ENCODE measurements at regions not wholly inside any gene's neighbourhood (a gene's known extent, or its start where the extent isn't known, plus 50 kb on each side); places are given as distances from the start of the nearest gene placed in this dataset.

GRCh38 chr3:150091626-150092025 lies 120.9 kb upstream of the PFN2 start:
- Histone ChIP-seq H3K23ac (ENCODE audit: low read depth, low read length) (no peak overlapping the region), H2AK9ac (replicated peaks; ENCODE audit: low read depth, low read length, poor library complexity) (no peak overlapping the region), H3K79me1 (ENCODE audit: low read depth in 1 of 2, low read length in 2 of 2) (no peaks in the 10 kb centered on the region), H3K9me1 (ENCODE audit: insufficient read depth, low read length) (peaks cover 3% of the 10 kb centered on the region; the same call in 1 of the 2 replicates), H3K4ac (ENCODE audit: low read depth, low read length) (no peak overlapping the region), H4K20me1 (ENCODE audit: insufficient read depth, low read length) (no peaks in the 10 kb centered on the region), H3K4me3 (ENCODE audit: insufficient read depth, low read depth, low read length) (no peak overlapping the region), H3K36me3 (ENCODE audit: control insufficient read depth, insufficient read depth, low read length) (no peaks in the 10 kb centered on the region), H3K18ac (ENCODE audit: low read depth, low read length) (no peak overlapping the region), H2BK5ac (ENCODE audit: low read depth, low read length, poor library complexity, severe bottlenecking) (no peak overlapping the region), H2AK5ac (ENCODE audit: low read depth, low read length) (no peak overlapping the region), H3K9ac (ENCODE audit: low read depth, low read length) (no peak overlapping the region), H3K56ac (ENCODE audit: extremely low read depth, insufficient read depth, low read length) (no peak overlapping the region), H2BK20ac (ENCODE audit: low read depth, low read length) (no peak overlapping the region), H2AFZ (replicated peaks; ENCODE audit: low read length, poor library complexity) (no peak overlapping the region), H4K91ac (ENCODE audit: insufficient read depth, low read depth, low read length) (no peak overlapping the region), H4K8ac (ENCODE audit: low read depth in 2 of 2, low read length in 2 of 2) (no peak overlapping the region), H3K27ac (ENCODE audit: insufficient read depth, low read length) (no peak overlapping the region), H3K27me3 (ENCODE audit: control insufficient read depth, insufficient read depth, low read length) (no peaks in the 10 kb centered on the region), H4K5ac (ENCODE audit: low read depth, low read length) (no peak overlapping the region), H2BK15ac (ENCODE audit: low read depth, low read length) (no peak overlapping the region), H3K14ac (replicated peaks; ENCODE audit: low read depth, low read length) (no peak overlapping the region), H3K4me1 (ENCODE audit: control insufficient read depth, insufficient read depth, low read length) (peaks cover 11% of the 10 kb centered on the region), H2BK120ac (ENCODE audit: low read depth, low read length) (no peak overlapping the region), H3K9me3 (ENCODE audit: control insufficient read depth, insufficient read depth, low read length) (no peaks in the 10 kb centered on the region), H3K4me2 (ENCODE audit: low read depth, low read length) (no peak overlapping the region)
- dilution Hi-C loops (cut with HindIII; ENCODE audit: low sequenced_read_pairs, unreplicated experiment) (no loop called here), in situ Hi-C loops (cut with MboI; ENCODE audit: low sequenced_read_pairs) (no loop called here), intact Hi-C loops (cut with micrococcal nuclease) (no loop called here)
- TF ChIP-seq CTCF (conservative IDR thresholded peaks at IDR 0.05; ENCODE audit: low read depth, low read length) (no peak), MAZ (IDR thresholded peaks at IDR 0.05; ENCODE audit: borderline replicate concordance, low read depth, low read length) (no peak), ELK1 (IDR thresholded peaks at IDR 0.05; ENCODE audit: borderline replicate concordance, low read depth, low read length) (no peak), SMC3 (IDR thresholded peaks at IDR 0.05; ENCODE audit: low read depth, low read length) (no peak), BHLHE40 (IDR thresholded peaks at IDR 0.05; ENCODE audit: low read depth, low read length) (no peak), CEBPB (IDR thresholded peaks at IDR 0.05; ENCODE audit: low read depth, low read length) (no peak), MAFK (IDR thresholded peaks at IDR 0.05; ENCODE audit: low read depth, low read length) (no peak), RCOR1 (IDR thresholded peaks at IDR 0.05; ENCODE audit: insufficient replicate concordance, low read length) (no peak), FOS (IDR thresholded peaks at IDR 0.05; ENCODE audit: low read depth, low read length) (no peak), USF2 (IDR thresholded peaks at IDR 0.05; ENCODE audit: low read depth, low read length) (no peak), RFX5 (IDR thresholded peaks at IDR 0.05; ENCODE audit: low read depth, low read length) (no peak), RAD21 (IDR thresholded peaks at IDR 0.05; ENCODE audit: low read length) (no peak), CHD1 (IDR thresholded peaks at IDR 0.05; ENCODE audit: low read depth, low read length) (no peak), POLR2A (IDR thresholded peaks at IDR 0.05; ENCODE audit: low read depth, low read length) (no peak), MXI1 (IDR thresholded peaks at IDR 0.05; ENCODE audit: borderline replicate concordance, low read depth, low read length) (no peak)
- no CpG with 5 or more reads among the region's 4 CpGs for WGBS, 2 experiments (ENCODE audit: extremely low coverage in 2 of 2, insufficient read length in 1 of 2)
- BruUV-seq (replicated peaks), result no TSS peak
- ATAC-seq (ENCODE audit: low read depth), result no peak
- ChIA-PET POLR2A (ENCODE audit: unreplicated experiment) (no interaction called here), CTCF (interaction anchor here (1.0 kb wide), 1 partner anchor 92 kb away, joined by 3 read pairs; no protein-coding TSS in a partner anchor)
- no peak for DNase-seq

Measured in IMR-90 (cell line).